ENCODE measurements at regions not wholly inside any gene's neighbourhood (a gene's known extent, or its start where the extent isn't known, plus 50 kb on each side); places are given as distances from the start of the nearest gene placed in this dataset.
A peak's percentile ranks its signal among the peaks of the same experiment; 100 is the strongest.
"Not testable (repeated sequence)": the region's sequence is repeated elsewhere in the genome, so short reads cannot be mapped to it uniquely, and the experiment has no call there.

GRCh38 chr2:82340578-82341053 is 2036.1 kb upstream of the LRRTM1 start:
- no peak for TF ChIP-seq CTCF (IDR thresholded peaks at IDR 0.05; ENCODE audit: control insufficient read depth, extremely low read depth, insufficient read depth)
- no peak overlapping the region for H3K4me3 ChIP-seq (ENCODE audit: low read depth, low read length)
- DNase-seq (ENCODE audit: low read depth) = no peak

GRCh38 chr2:82339805-82340204 is 2035.3 kb upstream of the LRRTM1 start:
- no peak overlapping the region for H3K4me3 ChIP-seq (ENCODE audit: low read depth, low read length)
- no peak for TF ChIP-seq CTCF (IDR thresholded peaks at IDR 0.05; ENCODE audit: control insufficient read depth, extremely low read depth, insufficient read depth)

GRCh38 chr2:82333697-82334096 is 2029.1 kb upstream of the LRRTM1 start:
- TF ChIP-seq CTCF (IDR thresholded peaks at IDR 0.05; ENCODE audit: control insufficient read depth, extremely low read depth, insufficient read depth) = no peak
- DNase-seq (ENCODE audit: low read depth) = no peak
- no peak overlapping the region for H3K4me3 ChIP-seq (ENCODE audit: low read depth, low read length)

More at GRCh38 chr2:82339805-82340204, 2035.3 kb upstream of the LRRTM1 start:
- DNase-seq (ENCODE audit: low read depth) = no peak

- DNase-seq (ENCODE audit: low read depth) = no peak
- no peak overlapping the region for H3K4me3 ChIP-seq (ENCODE audit: low read depth, low read length)
- TF ChIP-seq CTCF (IDR thresholded peaks at IDR 0.05; ENCODE audit: control insufficient read depth, extremely low read depth, insufficient read depth) = no peak
Observed at GRCh38 chr2:82330155-82330554, 2025.6 kb upstream of the LRRTM1 start.

- H3K4me3 ChIP-seq (ENCODE audit: low read depth, low read length); DNase-seq (ENCODE audit: low read depth): not testable (repeated sequence)
Observed at GRCh38 chr2:82326180-82326767, 2021.7 kb upstream of the LRRTM1 start.

- TF ChIP-seq CTCF (IDR thresholded peaks at IDR 0.05; ENCODE audit: control insufficient read depth, extremely low read depth, insufficient read depth) = no peak
- DNase-seq (ENCODE audit: low read depth) = no peak
- no peak overlapping the region for H3K4me3 ChIP-seq (ENCODE audit: low read depth, low read length)
Observed at GRCh38 chr2:82320296-82320695, 2015.7 kb upstream of the LRRTM1 start.

- no peak overlapping the region for H3K4me3 ChIP-seq (ENCODE audit: low read depth, low read length)
- no peak for TF ChIP-seq CTCF (IDR thresholded peaks at IDR 0.05; ENCODE audit: control insufficient read depth, extremely low read depth, insufficient read depth)
- peak; percentile 63 for DNase-seq (ENCODE audit: low read depth)
Observed at GRCh38 chr2:82317012-82317411, 2012.5 kb upstream of the LRRTM1 start.
